DND-41 (cell line): ENCODE measurements at regions not wholly inside any gene's neighbourhood (a gene's known extent, or its start where the extent isn't known, plus 50 kb on each side); places are given as distances from the start of the nearest gene placed in this dataset.

Source experiments
- ATAC-seq: fragments of 200-7000 bp; cut with Tn5 transposase; 3 replicates; pipeline ENCODE4 v1.9.1; 2021; ENCODE audit warnings: low read depth; ENCODE audit not compliant: insufficient read depth
- DNase-seq: peaks from one replicate; pipeline ENCODE4 v3.0.0-alpha.2; 2020
- H2AFZ ChIP-seq: 2 replicates; pipeline ENCODE4 v1.6.0; 2012; ENCODE audit warnings: low read depth, low read length
- H3K27ac ChIP-seq: 2 replicates; pipeline ENCODE4 v1.5.1; 2012; ENCODE audit warnings: low read length, inconsistent platforms
- H3K27me3 ChIP-seq: fragments of 200-600 bp; sonication (generic); 2 replicates; pipeline ENCODE4 v1.6.0; 2012; ENCODE audit warnings: low read length, mild to moderate bottlenecking, inconsistent platforms; ENCODE audit not compliant: insufficient read depth, poor library complexity
- H3K36me3 ChIP-seq: 2 replicates; pipeline ENCODE4 v1.5.1; 2012; ENCODE audit warnings: low read length, inconsistent platforms; ENCODE audit not compliant: insufficient read depth
- H3K4me1 ChIP-seq: 2 replicates; pipeline ENCODE4 v1.5.1; 2012; ENCODE audit warnings: mild to moderate bottlenecking, low read length; ENCODE audit not compliant: insufficient read depth
- H3K4me2 ChIP-seq: 2 replicates; pipeline ENCODE4 v1.6.0; 2012; ENCODE audit warnings: mild to moderate bottlenecking, moderate library complexity, low read length, inconsistent platforms; ENCODE audit not compliant: insufficient read depth
- H3K4me3 ChIP-seq, 2 experiments: fragments of 200-600 bp in 1 of 2; shearing (Covaris generic) in 1 of 2; 2 replicates each; pipeline ENCODE4 v1.5.1; 2012 to 2016; ENCODE audit warnings: inconsistent platforms in 2 of 2, low read length in 2 of 2, mild to moderate bottlenecking in 2 of 2, low read depth in 1 of 2, moderate library complexity in 1 of 2
- H3K79me2 ChIP-seq: 2 replicates; pipeline ENCODE4 v1.6.0; 2012; ENCODE audit warnings: low read length, inconsistent platforms; ENCODE audit not compliant: insufficient read depth
- H3K9ac ChIP-seq: 2 replicates; pipeline ENCODE4 v1.6.0; 2012; ENCODE audit warnings: low read depth, mild to moderate bottlenecking, inconsistent platforms, low read length, moderate library complexity
- H3K9me3 ChIP-seq: 2 replicates; pipeline ENCODE4 v1.5.1; 2012; ENCODE audit warnings: low read length, moderate library complexity, mild to moderate bottlenecking, inconsistent platforms; ENCODE audit not compliant: insufficient read depth, severe bottlenecking
- H4K20me1 ChIP-seq: 2 replicates; pipeline ENCODE4 v1.6.0; 2012; ENCODE audit warnings: low read length; ENCODE audit not compliant: insufficient read depth
- CTCF ChIP-seq: IDR thresholded peaks from 2 replicates; pipeline ENCODE4 v1.5.1; 2012; ENCODE audit warnings: borderline replicate concordance, low read length, moderate library complexity, mild to moderate bottlenecking; ENCODE audit not compliant: poor library complexity, severe bottlenecking; ENCODE audit errors: extremely low read depth
- EZH2 ChIP-seq: IDR thresholded peaks from 3 replicates; pipeline ENCODE4 v1.6.1; 2012; ENCODE audit warnings: borderline replicate concordance, low read depth, mild to moderate bottlenecking, moderate library complexity, low read length, inconsistent platforms; ENCODE audit not compliant: severe bottlenecking

GRCh38 chr6:47936820-47937219, 155.0 kb downstream of the OPN5 start:
- H3K9ac ChIP-seq: no peak overlapping the region
- H3K36me3 ChIP-seq: no peaks in the 10 kb centered on the region
- no peaks in the 10 kb centered on the region for H3K4me1 ChIP-seq
- H3K4me2 ChIP-seq: no peak overlapping the region
- DNase-seq (no peak), ATAC-seq (no peak)
- no peaks in the 10 kb centered on the region for H4K20me1 ChIP-seq
- H3K79me2 ChIP-seq: no peaks in the 10 kb centered on the region
- TF ChIP-seq EZH2: no peak
- TF ChIP-seq CTCF: no peak
- H3K27me3 ChIP-seq: no peaks in the 10 kb centered on the region
- no peak overlapping the region for H3K4me3 ChIP-seq
- H2AFZ ChIP-seq: no peak overlapping the region
- H3K27ac ChIP-seq: no peak overlapping the region
- H3K9me3 ChIP-seq: no peaks in the 10 kb centered on the region

GRCh38 chr6:47934023-47934422, 152.2 kb downstream of the OPN5 start:
- ATAC-seq: no peak
- Histone ChIP-seq H2AFZ (no peak overlapping the region), H3K36me3 (no peaks in the 10 kb centered on the region), H3K27me3 (no peaks in the 10 kb centered on the region), H4K20me1 (no peaks in the 10 kb centered on the region), H3K4me1 (no peaks in the 10 kb centered on the region), H3K4me2 (no peak overlapping the region), H3K9me3 (no peaks in the 10 kb centered on the region), H3K9ac (no peak overlapping the region), H3K4me3 (no peak overlapping the region), H3K79me2 (no peaks in the 10 kb centered on the region), H3K27ac (no peak overlapping the region)
- DNase-seq: no peak
- TF ChIP-seq CTCF: no peak
- no peak for TF ChIP-seq EZH2

GRCh38 chr6:47932575-47932974, 150.7 kb downstream of the OPN5 start:
- H3K4me3 ChIP-seq: no peak overlapping the region
- no peaks in the 10 kb centered on the region for H3K79me2 ChIP-seq
- H3K36me3 ChIP-seq: no peaks in the 10 kb centered on the region
- no peaks in the 10 kb centered on the region for H3K27me3 ChIP-seq
- no peaks in the 10 kb centered on the region for H3K4me1 ChIP-seq
- H3K9ac ChIP-seq: no peak overlapping the region
- no peak for TF ChIP-seq CTCF
- no peak for TF ChIP-seq EZH2
- ATAC-seq (no peak), DNase-seq (no peak)
- H3K27ac ChIP-seq: no peak overlapping the region
- no peak overlapping the region for H3K4me2 ChIP-seq
- no peaks in the 10 kb centered on the region for H4K20me1 ChIP-seq
- no peaks in the 10 kb centered on the region for H3K9me3 ChIP-seq
- no peak overlapping the region for H2AFZ ChIP-seq

- DNase-seq (no peak), ATAC-seq (no peak)
- Histone ChIP-seq H3K27me3 (no peaks in the 10 kb centered on the region), H3K4me3 (no peak overlapping the region), H3K36me3 (no peaks in the 10 kb centered on the region), H3K9ac (no peak overlapping the region), H4K20me1 (no peaks in the 10 kb centered on the region), H3K27ac (no peak overlapping the region), H3K9me3 (no peaks in the 10 kb centered on the region), H3K4me1 (no peaks in the 10 kb centered on the region), H3K4me2 (no peak overlapping the region), H2AFZ (no peak overlapping the region), H3K79me2 (no peaks in the 10 kb centered on the region)
- TF ChIP-seq CTCF (no peak), EZH2 (no peak)
Observed at GRCh38 chr6:47924001-47924400, 142.2 kb downstream of the OPN5 start.
